NCI-H82 treated with DMSO at 0.1 percent for 48 hours (cell line): ENCODE measurements at regions not wholly inside any gene's neighbourhood (a gene's known extent, or its start where the extent isn't known, plus 50 kb on each side); places are given as distances from the start of the nearest gene placed in this dataset.
"Not testable (repeated sequence)": the region's sequence is repeated elsewhere in the genome, so short reads cannot be mapped to it uniquely, and the experiment has no call there.

Experiments
- DNase-seq: peaks from one replicate; lab custom pipeline; 2025; ENCODE audit not compliant: unreplicated experiment; lab: John Stamatoyannopoulos, UW

DNA sequence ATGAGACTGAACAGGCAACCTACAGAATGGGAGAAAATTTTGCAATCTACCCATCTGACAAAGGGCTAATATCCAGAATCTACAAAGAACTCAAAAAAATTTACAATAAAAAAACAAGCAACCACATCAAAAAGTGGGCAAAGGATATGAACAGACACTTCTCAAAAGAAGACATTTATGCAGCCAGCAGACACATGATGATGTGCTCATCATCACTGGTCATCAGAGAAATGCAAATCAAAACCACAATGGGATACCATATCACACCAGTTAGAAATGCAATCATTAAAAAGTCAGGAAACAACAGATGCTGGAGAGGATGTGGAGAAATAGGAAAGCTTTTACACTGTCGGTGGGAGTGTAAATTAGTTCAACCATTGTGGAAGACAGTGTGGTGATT lies 51.7 kb upstream of the PAXBP1 start:
- not testable (repeated sequence) for DNase-seq

DNA sequence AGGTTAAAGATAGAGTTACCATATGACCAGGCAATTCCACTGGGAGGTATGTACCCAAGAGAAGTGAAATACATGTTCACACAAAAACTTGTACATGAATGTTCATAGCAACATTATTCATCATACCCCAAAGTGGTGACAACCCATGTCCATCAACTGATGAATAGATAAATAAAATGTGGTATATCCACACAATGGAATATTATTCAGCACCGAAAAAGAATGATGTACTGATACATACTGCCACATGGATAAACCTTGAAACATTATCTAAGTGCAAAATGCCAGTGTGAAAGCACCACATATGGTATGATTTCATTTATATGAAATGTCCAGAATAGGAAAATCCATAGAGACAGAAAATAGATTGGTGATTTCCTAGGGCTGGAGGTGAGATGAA lies 53.4 kb upstream of the PAXBP1 start:
- no peak for DNase-seq

DNA sequence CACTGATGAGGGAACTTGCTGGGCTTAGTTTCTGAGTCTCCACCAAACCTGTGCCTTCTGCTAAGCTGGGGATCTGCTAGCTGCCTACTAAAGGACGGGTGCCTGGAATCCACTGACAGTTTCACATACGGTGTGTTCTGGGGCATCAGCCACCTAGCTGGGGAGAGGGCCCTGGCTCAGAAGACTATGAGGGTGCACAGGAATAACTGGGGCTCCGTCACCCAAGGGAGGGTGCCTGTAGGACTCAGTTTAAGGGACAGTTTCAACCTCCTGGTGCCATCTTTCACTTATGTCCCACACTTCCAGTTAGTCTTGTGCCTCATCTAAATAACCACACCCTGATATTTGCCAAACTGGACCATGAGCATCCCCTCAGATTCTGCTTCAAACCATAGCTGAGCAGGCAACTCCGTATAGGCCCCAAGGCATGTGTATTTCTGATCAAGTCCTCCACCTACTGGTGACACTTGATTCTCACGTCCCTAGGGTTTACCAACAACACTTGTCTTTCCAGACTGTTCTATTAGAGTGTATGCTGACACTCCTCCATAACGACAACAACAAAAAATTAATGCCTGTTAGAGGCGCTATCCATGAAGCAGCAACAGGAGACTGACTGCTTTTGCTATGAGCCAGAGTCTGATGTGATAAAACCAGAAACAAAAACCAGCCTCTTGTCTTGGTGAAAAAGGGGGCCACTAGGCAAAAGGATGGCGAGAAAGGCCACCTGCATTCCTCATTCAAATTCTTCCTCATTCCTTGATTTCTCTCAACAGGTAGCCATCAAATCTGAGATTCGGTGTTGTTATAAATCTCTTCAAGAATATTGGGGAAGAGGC lies 55.0 kb upstream of the PAXBP1 start:
- DNase-seq, result peak; percentile 66

DNA sequence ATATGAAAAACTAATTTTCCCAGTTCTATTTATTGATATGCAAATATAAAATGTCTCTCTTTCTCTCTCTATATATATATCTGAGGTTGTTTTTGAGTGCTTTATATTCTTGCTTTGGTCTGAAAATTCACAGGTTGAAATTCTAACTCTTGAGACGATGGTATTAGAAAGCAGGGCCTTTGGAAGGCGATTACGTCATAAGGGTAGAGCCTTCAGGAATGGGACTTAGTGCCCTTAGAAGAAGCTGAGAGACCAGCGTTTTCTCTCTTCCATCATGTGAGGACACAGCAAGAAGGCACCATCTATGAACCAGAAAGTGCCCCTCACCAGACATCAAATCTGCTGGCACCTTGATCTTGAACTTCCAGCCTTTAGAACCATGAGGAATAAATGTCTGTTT lies 57.4 kb upstream of the PAXBP1 start:
- DNase-seq, result no peak

DNA sequence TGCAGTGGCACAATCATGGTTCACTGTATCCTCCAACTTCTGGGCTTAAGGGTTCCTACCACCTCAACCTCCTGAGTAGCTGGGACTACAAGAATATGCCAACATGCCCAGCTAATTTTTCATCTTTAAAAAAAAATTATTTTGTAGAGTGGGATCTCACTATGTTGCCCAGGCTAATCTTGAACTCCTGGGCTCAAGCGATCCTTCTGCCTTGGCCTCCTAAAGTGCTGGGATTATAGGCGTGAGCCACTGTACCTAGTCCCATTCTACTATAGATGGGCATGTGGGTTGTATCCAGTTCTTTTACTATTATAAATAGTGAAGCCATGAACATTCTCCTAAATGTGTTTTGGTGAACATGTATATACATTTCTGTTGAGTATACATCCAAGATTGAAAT lies 57.9 kb upstream of the PAXBP1 start:
- no peak for DNase-seq

DNA sequence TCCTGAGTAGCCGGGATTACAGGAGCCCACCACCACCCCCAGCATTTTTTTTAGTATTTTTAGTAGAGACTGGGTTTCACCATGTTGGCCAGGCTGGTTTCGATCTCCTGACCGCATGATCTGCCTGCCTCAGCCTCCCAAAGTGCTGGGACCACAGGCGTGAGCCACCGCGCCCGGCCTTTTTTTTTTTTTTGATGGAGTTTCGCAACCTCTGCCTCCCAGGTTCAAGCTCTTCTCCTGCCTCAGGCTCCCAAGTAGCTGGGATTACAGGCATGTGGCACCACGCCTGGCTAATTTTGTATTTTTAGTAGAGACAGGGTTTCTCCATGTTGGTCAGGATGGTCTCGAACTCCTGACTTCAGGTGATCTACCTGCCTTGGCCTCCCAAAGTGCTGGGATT lies 60.2 kb upstream of the PAXBP1 start:
- not testable (repeated sequence) for DNase-seq

DNA sequence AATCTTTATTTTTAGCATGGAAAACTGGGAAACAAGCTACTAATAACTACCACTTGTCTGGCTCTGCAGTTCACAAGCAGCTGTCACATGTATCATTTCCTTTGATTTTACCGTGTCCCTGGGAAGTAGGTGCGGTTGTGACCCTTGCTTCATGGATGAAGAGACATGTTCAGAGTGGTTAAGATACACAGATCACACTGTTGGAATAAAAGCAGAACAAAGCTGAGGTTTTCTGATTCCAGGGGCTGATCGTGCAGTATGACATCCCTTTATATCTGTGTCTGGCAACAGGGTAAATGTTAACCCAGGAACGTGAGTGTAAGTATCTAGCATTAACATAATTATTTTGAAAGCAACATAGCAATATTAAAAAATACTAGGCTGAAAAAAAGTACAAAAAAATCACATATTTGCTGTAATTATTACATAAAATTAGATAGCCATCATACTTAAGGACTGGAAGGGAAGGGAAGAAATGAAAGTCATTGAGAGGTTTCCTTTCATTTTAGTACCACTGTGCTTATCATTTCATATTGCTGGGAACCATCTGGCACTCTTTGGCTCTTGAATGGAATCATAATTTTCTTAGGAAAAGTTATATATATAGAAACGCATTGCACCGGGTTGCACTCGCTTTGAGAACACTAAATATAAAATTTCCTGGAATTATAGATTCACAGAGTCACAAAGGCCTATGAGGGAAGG lies 62.8 kb upstream of the PAXBP1 start:
- no peak for DNase-seq

DNA sequence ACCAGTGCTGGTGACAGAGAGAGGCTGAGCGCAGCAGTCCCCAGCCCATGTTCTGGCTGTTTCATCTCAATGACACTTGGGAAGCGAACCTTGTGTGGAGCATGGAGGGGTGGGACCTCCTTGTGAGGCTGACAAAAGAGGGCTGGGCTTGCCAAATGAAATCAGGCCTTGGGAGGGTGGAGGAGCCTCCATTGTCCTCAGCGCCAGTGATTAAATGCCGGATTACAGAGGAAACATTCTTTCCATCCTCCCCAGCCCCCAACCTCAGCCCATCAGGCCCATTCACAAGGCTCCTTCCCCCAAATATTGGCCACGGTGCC lies 63.3 kb upstream of the PAXBP1 start:
- no peak for DNase-seq

DNA sequence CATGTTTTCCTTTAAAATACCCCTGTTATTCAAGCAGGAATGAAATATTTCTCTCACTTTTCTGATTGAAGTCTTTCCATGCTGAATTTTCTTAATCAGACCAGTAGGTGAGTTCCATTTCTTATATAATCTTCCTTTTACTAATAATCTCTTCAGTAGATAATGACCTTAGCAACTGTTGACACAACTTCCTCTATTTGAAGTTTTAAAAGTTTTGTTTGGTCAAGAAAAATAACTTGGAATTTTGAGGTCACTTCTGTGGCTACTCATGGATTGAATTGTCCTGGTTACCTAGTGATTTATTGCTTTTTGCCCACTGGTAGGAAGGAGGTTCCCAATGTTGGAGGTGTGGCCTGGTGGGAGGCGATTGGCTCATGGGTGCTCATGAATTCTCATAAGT lies 70.6 kb upstream of the PAXBP1 start:
- DNase-seq, result no peak

DNA sequence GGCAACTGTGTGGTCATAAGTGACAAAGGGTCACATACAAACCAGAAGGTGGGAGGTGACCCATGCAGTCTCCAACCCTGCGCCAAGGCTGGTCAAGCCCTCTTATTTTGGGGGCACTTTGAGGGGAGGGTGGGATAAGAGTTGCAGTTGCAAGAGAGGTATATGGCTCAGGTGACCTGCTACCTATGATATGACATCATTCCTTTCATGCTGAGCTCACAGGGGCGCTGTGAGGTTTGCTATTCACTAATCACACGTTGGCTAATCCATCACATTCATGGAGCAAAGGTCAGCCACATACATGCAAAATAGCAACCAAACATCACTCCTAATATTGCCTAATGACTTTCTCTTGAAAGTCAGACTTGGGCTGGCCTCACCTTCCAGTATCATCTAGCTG lies 72.0 kb upstream of the PAXBP1 start:
- no peak for DNase-seq

DNA sequence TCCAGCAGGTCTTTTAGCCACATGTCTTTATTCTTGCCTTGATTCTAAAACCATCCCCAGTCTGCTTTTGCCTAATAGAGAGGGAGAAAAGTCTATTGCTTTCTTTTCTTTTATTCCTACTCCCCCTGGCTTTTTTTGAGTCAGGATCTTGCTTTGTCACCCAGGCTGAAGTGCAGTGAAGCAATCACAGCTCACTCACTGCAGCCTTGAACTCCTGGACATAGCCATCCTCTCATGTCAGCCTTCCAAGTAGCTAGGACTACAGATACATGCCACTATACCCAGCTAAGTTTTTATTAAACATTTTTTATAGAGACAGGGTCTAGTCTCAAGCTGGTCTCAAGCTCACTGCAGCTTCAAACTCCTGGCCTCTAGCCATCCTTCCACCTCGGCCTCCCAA lies 72.5 kb upstream of the PAXBP1 start:
- no peak for DNase-seq

DNA sequence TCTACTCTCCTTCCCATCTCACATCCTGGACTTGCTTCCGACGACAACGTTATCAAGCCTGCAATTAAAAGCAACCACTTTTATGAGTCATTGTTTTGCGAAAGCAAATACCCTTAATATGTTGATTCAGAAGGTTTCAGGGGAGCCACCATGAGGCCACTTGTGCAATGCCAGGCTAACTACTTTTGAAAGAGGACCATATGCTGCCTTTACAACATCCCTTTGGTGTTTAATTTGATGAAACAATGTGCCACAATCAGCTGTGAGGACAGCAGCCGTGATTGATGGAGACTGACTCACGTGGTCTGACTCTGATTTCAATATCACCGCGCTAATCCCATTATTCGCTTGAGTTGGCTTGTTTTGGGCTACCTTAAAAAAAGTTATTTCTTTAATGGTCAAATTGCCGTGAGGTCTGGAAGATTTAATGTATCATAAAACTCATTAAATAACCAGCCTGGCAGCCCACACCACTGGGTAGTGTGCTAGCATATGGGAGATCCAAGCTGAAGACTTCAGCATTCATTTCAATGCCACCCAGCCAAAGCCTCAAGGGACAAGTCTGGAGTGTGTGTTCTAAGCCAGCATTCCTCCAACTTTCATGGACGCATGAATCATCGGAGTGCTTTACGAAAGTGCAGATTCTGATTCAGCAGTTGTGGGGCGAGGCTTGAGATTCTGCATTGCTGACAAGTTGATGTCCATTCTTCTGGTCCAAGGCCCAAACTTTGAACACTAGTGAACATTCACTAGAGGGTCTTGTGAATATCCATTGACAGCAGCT lies 73.3 kb upstream of the PAXBP1 start:
- DNase-seq, result no peak

DNA sequence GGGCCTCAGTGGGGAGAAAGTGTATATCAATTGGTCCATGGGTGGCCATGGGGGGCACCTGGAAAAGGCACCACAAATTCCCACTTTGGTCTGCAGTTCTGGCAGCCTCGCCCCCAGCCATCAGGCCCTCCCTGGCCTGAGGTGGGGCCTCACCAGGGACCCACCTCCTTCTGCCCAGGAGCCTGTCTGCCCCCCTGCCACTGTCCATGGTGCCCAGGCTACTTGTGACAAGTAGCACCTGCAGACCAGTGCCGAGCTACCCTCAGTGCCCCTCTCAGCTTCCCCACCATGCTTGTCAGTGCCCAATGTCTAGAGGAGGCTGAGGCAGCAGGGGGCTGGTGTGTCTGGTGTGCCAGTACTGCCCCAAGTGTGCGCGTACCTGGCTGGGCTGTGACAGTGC lies 87.1 kb upstream of the PAXBP1 start:
- DNase-seq, result no peak

DNA sequence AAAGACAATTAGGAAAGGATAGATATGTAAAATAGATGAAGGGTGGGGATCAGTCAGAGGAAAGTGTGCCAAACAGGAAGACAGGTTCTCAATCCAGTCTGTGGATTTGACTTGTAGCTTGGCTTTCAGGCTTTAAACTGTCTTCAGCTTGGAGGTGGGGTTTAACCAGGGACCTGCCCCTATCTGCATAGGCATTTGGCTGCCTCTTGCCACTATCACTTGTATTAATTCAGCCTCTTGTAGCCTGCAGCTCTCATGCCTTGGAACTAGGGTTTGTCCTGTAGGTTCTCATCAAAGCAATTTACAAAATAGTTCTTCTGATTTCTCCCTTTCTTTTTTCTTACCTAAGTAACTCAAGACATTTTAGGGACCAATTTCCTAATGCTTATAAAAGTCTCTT lies 88.8 kb upstream of the PAXBP1 start:
- DNase-seq, result no peak

DNA sequence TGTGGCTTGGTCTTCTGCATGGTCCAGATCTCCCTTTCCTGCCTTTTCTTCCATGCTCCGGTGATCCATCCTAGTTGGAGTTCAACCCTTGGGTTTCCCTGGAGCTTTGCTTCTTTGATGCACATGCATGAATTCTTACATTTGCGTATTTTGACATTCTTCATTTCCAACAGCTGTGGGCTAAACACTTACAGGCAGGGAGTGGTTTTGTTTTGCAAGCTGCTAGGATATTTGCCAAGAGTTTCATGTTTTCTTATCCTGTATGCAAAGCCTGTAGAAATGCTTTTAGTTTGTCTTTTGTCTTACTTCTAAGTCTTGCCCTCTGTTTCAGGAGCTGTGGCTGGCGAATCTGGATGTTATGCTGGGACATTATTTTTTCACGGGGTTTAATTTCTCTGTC lies 90.3 kb upstream of the PAXBP1 start:
- no peak for DNase-seq

DNA sequence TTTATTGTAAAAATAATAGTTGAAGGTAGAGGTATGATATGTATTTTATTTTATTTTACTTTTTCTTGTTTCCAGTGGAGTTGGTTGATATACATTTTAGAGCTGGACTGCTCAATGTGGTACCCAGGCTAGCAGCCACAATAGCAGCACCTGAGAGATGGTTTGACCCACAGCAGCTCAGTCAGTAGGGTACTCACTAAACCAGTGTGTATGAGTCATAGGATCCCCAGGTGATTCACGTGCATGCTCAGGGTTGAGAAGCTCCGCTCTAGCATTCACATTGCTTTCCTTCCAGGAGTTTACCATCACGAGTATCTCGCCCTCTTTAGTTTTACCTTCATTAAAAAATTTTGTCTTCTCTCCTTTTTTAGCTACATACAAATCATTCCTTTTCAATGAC lies 96.0 kb upstream of the PAXBP1 start:
- no peak for DNase-seq

DNA sequence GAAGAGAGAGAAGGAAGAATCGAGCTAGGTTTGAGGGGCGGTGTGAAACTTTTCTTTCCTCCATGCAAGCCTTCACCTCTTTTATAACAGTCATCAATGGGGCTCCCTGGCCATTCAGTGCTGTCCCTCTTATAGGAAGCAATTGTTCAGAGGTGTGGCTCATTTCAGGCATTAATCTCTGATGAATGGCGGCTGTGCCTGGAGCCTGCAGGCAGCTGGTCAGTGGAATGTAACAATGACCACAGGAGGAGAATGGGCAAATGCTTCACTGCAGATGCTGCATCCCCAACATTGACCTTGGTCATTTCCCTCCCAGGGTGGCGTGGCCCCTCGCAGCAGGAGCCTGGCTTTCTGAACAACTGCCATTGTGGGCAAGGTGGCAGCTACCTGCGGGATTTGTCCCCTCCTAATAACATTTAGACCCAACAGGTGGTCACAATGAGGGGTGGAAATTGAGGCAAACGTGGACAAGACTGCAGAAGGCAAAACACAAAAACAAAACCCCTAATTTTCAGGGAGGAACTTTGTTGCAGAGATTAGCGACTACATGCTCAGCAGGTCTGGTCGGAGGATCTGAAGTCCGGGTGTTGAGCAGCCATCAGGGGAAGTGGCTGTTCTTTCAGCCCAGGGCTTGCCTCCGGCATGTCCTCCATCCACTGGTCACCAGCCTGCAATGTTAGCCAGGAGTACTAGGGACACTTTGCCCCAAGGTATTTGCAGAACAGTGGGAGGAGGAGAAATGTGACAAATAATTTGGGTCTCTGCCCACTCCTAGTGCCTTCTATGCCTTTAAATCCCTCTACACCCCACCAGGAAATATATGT lies 97.3 kb upstream of the PAXBP1 start:
- no peak for DNase-seq

DNA sequence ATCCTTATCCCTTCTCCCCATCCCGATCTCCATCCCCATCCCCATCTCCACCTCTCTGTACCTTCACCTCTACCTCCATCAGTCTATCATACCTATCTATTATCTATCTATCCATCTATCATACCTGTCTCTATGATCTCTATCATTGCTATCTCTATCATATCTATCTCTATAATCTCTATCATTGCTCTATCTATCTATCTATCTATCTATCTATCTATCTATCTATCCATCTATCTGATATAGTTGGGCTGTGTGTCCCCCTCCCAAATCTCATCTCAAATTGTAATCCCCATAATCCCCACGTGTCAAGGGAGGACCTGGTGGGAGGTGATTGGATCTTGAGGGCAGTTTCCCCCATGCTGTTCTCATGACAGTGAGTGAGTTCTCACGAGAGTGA lies 97.9 kb upstream of the PAXBP1 start:
- no peak for DNase-seq

DNA sequence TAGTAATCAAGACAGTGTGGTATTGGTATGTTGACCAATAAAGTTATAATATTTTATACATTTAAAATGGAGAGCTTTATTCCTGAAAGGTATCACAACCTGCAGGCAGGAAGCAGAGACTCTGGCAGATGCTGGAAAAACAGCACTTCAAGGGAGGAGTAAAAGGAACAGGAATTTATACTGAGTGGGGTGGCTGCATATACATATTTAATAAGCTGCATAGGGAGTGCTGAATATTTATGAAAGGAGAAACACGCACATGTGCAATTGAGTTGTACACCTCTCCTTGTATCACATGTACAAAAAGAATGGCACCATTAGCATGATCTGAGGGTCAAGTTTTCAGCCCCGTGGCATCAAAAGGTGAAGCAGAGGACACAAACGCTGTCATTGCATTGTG lies 104.9 kb upstream of the PAXBP1 start:
- no peak for DNase-seq

DNA sequence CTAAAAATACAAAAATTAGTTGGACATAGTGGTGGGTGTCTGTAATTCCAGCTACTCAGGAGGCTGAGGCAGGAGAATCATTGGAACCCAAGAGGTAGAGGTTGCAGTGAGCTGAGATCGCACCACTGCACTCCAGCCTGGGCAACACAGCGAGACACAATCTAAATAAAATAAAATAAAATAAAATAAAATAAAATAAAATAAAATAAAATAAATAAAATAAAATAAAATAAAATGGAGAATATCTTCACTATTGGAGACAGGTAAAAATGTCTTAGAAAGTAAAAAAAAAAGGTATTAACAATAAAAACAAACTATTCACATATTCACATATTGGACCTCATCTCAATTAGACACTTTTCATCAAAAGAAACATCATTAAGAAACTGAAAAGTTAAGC lies 106.3 kb upstream of the PAXBP1 start:
- not testable (repeated sequence) for DNase-seq

DNA sequence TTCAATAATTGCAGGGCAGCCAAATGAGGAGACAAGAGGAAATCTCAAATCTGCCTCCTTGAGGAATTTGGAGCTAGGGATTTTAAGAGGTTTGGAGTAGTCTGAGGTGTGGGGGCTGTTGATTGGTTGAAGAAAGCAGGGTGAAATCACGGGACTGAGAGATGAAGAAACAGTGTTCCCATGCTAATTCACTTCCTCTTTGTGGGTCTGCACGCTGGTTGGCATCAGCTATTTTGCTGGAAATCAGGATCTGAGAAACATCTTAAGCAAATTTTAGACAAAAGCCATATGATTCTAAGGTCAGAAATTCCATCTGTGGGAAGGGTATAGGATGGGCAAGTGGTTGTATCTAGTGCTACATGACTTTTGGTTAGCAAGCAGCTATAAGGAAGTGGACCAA lies 107.1 kb upstream of the PAXBP1 start:
- DNase-seq, result no peak
